DND-41 (cell line): ENCODE measurements at regions not wholly inside any gene's neighbourhood (a gene's known extent, or its start where the extent isn't known, plus 50 kb on each side); places are given as distances from the start of the nearest gene placed in this dataset.

Source experiments
- ATAC-seq: fragments of 200-7000 bp; cut with Tn5 transposase; 3 replicates; pipeline ENCODE4 v1.9.1; 2021; ENCODE audit warnings: low read depth; ENCODE audit not compliant: insufficient read depth
- DNase-seq: peaks from one replicate; pipeline ENCODE4 v3.0.0-alpha.2; 2020
- H2AFZ ChIP-seq: 2 replicates; pipeline ENCODE4 v1.6.0; 2012; ENCODE audit warnings: low read depth, low read length
- H3K27ac ChIP-seq: 2 replicates; pipeline ENCODE4 v1.5.1; 2012; ENCODE audit warnings: low read length, inconsistent platforms
- H3K27me3 ChIP-seq: fragments of 200-600 bp; sonication (generic); 2 replicates; pipeline ENCODE4 v1.6.0; 2012; ENCODE audit warnings: low read length, mild to moderate bottlenecking, inconsistent platforms; ENCODE audit not compliant: insufficient read depth, poor library complexity
- H3K36me3 ChIP-seq: 2 replicates; pipeline ENCODE4 v1.5.1; 2012; ENCODE audit warnings: low read length, inconsistent platforms; ENCODE audit not compliant: insufficient read depth
- H3K4me1 ChIP-seq: 2 replicates; pipeline ENCODE4 v1.5.1; 2012; ENCODE audit warnings: mild to moderate bottlenecking, low read length; ENCODE audit not compliant: insufficient read depth
- H3K4me2 ChIP-seq: 2 replicates; pipeline ENCODE4 v1.6.0; 2012; ENCODE audit warnings: mild to moderate bottlenecking, moderate library complexity, low read length, inconsistent platforms; ENCODE audit not compliant: insufficient read depth
- H3K4me3 ChIP-seq, 2 experiments: fragments of 200-600 bp in 1 of 2; shearing (Covaris generic) in 1 of 2; 2 replicates each; pipeline ENCODE4 v1.5.1; 2012 to 2016; ENCODE audit warnings: inconsistent platforms in 2 of 2, low read length in 2 of 2, mild to moderate bottlenecking in 2 of 2, low read depth in 1 of 2, moderate library complexity in 1 of 2
- H3K79me2 ChIP-seq: 2 replicates; pipeline ENCODE4 v1.6.0; 2012; ENCODE audit warnings: low read length, inconsistent platforms; ENCODE audit not compliant: insufficient read depth
- H3K9ac ChIP-seq: 2 replicates; pipeline ENCODE4 v1.6.0; 2012; ENCODE audit warnings: low read depth, mild to moderate bottlenecking, inconsistent platforms, low read length, moderate library complexity
- H3K9me3 ChIP-seq: 2 replicates; pipeline ENCODE4 v1.5.1; 2012; ENCODE audit warnings: low read length, moderate library complexity, mild to moderate bottlenecking, inconsistent platforms; ENCODE audit not compliant: insufficient read depth, severe bottlenecking
- H4K20me1 ChIP-seq: 2 replicates; pipeline ENCODE4 v1.6.0; 2012; ENCODE audit warnings: low read length; ENCODE audit not compliant: insufficient read depth
- EZH2 ChIP-seq: IDR thresholded peaks from 3 replicates; pipeline ENCODE4 v1.6.1; 2012; ENCODE audit warnings: borderline replicate concordance, low read depth, mild to moderate bottlenecking, moderate library complexity, low read length, inconsistent platforms; ENCODE audit not compliant: severe bottlenecking
- TF ChIP-seq, protein P1 (sequence below): IDR thresholded peaks from 2 replicates; pipeline ENCODE4 v1.5.1; 2012; ENCODE audit warnings: borderline replicate concordance, low read length, moderate library complexity, mild to moderate bottlenecking; ENCODE audit not compliant: poor library complexity, severe bottlenecking; ENCODE audit errors: extremely low read depth

DNA sequence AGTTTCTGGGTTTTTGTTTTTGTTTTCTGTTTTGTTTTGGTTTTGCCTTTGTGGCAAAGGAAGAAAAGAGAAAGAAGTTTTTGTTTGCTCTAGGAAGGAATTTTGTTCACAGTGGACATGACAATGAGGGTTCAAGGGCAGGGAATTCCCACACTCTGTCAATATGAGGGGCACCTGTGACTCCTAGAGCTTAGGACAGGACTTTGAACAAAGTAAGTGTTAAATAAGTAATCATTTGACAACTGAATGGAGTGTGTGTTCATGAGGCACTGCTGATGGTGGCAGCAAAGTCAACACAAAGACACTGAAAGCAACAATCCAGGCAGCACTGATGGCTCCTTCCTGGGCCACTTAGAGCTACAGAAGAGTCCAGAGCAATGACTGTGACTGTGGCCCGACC lies 1381.1 kb upstream of the LRRTM3 start:
- no peak for DNase-seq
- Histone ChIP-seq H3K27ac (no peak overlapping the region), H3K4me2 (no peak overlapping the region)

DNA sequence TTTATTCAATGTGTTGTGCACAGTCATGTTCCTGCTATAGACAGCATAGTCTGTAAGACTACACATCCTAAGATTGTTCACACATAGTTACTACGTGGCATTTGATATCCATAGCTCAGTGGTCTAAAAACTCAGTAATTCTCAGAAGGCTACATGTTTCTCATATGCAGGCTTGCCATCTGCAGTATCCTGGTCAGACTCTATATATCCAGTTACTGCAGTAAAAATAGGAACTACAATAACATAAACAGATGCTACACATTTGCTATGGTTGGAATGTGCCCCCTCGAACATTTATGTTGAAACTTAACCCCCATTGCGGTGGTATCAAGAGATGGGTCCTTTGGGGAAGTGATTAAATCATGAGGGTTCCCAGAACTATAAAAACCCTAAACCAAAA lies 1377.8 kb upstream of the LRRTM3 start:
- Histone ChIP-seq H3K4me2 (no peak overlapping the region), H3K9ac (no peak overlapping the region), H3K36me3 (no peaks in the 10 kb centered on the region), H3K27ac (no peak overlapping the region), H3K27me3 (no peaks in the 10 kb centered on the region), H3K79me2 (no peaks in the 10 kb centered on the region), H3K4me1 (no peaks in the 10 kb centered on the region), H3K4me3 (no peak overlapping the region), H2AFZ (no peak overlapping the region), H3K9me3 (no peaks in the 10 kb centered on the region), H4K20me1 (no peaks in the 10 kb centered on the region)
- no peak for ATAC-seq
- no peak for DNase-seq
- TF ChIP-seq, protein P1, sequence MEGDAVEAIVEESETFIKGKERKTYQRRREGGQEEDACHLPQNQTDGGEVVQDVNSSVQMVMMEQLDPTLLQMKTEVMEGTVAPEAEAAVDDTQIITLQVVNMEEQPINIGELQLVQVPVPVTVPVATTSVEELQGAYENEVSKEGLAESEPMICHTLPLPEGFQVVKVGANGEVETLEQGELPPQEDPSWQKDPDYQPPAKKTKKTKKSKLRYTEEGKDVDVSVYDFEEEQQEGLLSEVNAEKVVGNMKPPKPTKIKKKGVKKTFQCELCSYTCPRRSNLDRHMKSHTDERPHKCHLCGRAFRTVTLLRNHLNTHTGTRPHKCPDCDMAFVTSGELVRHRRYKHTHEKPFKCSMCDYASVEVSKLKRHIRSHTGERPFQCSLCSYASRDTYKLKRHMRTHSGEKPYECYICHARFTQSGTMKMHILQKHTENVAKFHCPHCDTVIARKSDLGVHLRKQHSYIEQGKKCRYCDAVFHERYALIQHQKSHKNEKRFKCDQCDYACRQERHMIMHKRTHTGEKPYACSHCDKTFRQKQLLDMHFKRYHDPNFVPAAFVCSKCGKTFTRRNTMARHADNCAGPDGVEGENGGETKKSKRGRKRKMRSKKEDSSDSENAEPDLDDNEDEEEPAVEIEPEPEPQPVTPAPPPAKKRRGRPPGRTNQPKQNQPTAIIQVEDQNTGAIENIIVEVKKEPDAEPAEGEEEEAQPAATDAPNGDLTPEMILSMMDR = no peak
- TF ChIP-seq EZH2 = no peak

More for the DNA sequence above, 1381.1 kb upstream of the LRRTM3 start:
- Histone ChIP-seq H3K27me3 (no peaks in the 10 kb centered on the region), H3K4me1 (no peaks in the 10 kb centered on the region), H4K20me1 (no peaks in the 10 kb centered on the region), H3K36me3 (no peaks in the 10 kb centered on the region), H2AFZ (no peak overlapping the region), H3K79me2 (no peaks in the 10 kb centered on the region), H3K4me3 (no peak overlapping the region), H3K9ac (no peak overlapping the region), H3K9me3 (no peaks in the 10 kb centered on the region)
- no peak for TF ChIP-seq EZH2
- TF ChIP-seq, protein P1 = no peak
- ATAC-seq = no peak

DNA sequence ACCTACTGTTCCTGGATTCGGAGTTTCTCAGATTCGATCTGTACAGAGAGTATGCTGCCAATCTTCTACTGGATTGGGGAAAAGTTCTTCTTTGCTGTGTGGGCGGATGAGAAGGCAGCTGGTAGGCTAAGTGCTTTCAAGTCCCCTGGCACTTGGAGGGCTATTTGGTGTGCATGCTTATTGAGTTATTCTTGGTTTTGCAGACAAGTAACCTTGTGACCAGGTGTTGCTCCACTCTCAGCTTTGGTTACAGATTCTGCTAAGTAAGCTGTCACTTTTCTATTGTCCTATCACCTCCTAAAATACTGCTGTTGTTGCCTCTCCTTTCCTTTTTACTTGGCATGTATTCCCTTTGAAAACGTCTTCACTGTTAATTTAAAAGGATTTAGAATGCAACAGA lies 1375.1 kb upstream of the LRRTM3 start:
- H3K79me2 ChIP-seq = no peaks in the 10 kb centered on the region
- H3K4me1 ChIP-seq = no peaks in the 10 kb centered on the region
- no peaks in the 10 kb centered on the region for H4K20me1 ChIP-seq
- no peak overlapping the region for H3K9ac ChIP-seq
- no peak overlapping the region for H3K4me3 ChIP-seq
- H3K4me2 ChIP-seq = no peak overlapping the region
- H3K36me3 ChIP-seq = no peaks in the 10 kb centered on the region
- no peak overlapping the region for H3K27ac ChIP-seq
- ATAC-seq (no peak), DNase-seq (no peak)
- H2AFZ ChIP-seq = no peak overlapping the region
- H3K9me3 ChIP-seq = no peaks in the 10 kb centered on the region
- H3K27me3 ChIP-seq = no peaks in the 10 kb centered on the region
- TF ChIP-seq, protein P1 = no peak
- no peak for TF ChIP-seq EZH2

DNA sequence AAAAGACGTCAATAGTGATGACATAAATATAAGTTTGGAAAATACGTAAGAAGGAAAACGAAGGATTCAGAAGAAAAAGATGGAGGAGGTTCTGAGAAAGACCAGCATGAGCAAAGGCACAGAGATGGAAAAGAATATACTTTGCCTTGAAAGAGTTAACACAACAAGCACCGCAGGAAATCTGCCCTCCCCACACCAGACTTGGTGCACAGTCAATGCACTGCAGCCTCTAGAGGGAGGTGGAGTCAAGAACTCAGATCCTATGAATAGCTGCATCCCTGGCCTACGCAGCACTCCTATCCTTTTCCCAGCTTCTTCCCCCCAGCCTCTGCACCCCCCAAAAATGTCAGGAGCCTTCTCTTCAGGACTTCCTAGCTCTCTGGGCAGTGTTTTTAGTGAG lies 1370.6 kb upstream of the LRRTM3 start:
- H3K36me3 ChIP-seq = no peaks in the 10 kb centered on the region
- H3K4me3 ChIP-seq = no peak overlapping the region
- H3K27me3 ChIP-seq = no peaks in the 10 kb centered on the region
- no peak for ATAC-seq
- TF ChIP-seq, protein P1 = no peak
- no peak for TF ChIP-seq EZH2
- H3K4me2 ChIP-seq = no peak overlapping the region
- no peak overlapping the region for H3K9ac ChIP-seq
- DNase-seq = no peak
- no peaks in the 10 kb centered on the region for H3K79me2 ChIP-seq
- no peak overlapping the region for H2AFZ ChIP-seq
- no peaks in the 10 kb centered on the region for H4K20me1 ChIP-seq
- no peaks in the 10 kb centered on the region for H3K9me3 ChIP-seq
- H3K27ac ChIP-seq = no peak overlapping the region
- no peaks in the 10 kb centered on the region for H3K4me1 ChIP-seq
